CD4-positive, alpha-beta T cell treated with Interleukin-17A for 1 hour (primary cell): ENCODE measurements at regions not wholly inside any gene's neighbourhood (a gene's known extent, or its start where the extent isn't known, plus 50 kb on each side); places are given as distances from the start of the nearest gene placed in this dataset.

Source experiments
- DNase-seq: peaks from one replicate; pipeline ENCODE4 v3.0.0-alpha.2; 2020

DNA sequence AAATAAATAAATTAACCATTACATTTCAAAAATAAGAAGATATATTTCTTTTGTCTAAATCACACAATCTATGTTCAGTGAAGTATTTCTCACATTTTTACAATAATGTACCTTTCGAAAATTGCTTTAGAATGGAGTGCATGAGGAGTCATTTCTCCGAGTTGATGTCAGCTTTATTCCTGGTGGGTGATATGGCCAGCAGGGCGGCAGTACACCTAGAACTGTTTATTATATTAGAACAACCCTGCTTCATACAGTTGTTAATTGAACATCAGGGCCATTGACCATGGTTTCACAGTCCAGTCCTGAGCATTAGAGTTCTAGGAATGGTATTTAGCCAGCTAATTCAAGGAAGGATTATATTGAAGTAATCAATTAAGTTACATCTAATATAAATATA lies 696.3 kb upstream of the SLC10A2 start:
- DNase-seq, result no peak

DNA sequence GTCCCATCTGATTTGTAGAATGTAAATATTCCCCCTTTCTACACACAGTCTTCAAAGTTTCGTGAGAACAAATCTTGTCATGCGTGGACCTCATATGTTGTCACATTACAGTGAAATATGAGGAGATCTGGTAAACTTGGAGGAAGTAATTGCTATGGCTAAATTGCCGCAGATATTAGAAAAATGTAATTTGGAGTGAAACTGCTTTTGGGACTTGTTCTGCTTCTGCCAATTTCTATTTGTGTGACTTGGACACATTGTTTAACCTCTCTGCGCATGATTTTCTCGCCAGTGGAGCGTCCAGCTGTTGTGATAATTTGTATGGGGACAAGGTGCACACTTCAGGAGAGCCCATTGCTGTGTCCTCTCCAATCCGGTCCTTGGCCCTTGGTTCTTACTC lies 693.1 kb upstream of the SLC10A2 start:
- no peak for DNase-seq

DNA sequence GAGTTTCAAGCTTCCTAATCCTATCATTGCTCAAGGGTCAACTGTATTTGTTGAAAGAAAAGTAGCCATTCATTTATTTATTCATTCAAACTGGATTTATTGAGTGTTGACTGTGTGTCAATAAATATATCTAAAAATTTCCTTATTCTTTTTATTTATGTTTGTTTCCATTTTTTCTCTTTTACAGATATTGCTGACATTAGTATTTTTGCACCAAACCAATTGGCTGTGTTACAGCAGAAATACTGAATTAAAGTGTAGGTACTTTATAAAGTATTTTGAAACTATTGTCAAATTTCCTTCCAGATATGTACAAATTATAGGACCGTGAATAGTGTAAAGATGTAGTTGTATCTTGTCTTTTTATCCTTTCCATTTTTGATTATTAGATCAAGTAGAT lies 692.0 kb upstream of the SLC10A2 start:
- no peak for DNase-seq

GRCh38 chr13:103757361-103757760 lies 691.1 kb upstream of the SLC10A2 start:
- DNase-seq, result no peak

DNA sequence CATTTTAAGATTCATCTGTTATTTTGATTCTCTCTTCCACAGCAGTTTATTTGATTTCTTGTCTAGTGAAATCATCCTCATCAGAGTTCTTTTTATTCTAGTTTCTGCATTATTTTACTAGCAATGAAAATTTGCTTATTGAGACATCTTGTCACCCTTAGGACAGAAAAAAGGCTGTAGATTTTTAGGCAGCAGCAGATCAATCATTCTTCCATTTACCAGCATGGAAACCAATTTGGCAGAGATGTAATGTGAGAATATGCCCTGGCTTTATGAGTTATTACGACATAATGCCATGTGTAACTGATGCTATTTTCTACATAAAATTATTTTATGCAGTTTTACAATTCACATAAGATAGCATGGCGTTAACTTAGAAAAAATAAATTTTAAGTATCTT lies 688.6 kb upstream of the SLC10A2 start:
- DNase-seq, result no peak

DNA sequence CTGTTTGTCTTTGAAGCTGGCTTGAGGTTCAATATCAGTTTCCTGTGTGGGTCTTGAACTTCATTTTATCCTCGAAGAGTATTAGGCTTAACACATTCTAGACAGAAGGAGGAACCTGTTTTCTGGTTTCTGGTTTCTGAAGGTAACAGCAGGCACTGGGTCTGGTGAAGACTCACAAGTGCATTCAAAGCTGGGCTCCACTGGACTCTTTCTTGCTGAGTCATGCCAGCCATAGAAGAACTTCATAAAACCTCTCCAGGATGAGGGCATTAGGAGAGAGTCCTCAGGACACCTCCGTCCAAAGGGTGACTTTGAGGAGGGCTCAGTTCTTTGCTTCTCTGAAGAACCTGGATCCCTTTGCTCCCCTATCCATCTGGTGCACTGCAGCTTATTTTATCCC lies 668.6 kb upstream of the SLC10A2 start:
- no peak for DNase-seq

- no peak for DNase-seq
Observed at GRCh38 chr13:103731959-103732358, 665.7 kb upstream of the SLC10A2 start.

DNA sequence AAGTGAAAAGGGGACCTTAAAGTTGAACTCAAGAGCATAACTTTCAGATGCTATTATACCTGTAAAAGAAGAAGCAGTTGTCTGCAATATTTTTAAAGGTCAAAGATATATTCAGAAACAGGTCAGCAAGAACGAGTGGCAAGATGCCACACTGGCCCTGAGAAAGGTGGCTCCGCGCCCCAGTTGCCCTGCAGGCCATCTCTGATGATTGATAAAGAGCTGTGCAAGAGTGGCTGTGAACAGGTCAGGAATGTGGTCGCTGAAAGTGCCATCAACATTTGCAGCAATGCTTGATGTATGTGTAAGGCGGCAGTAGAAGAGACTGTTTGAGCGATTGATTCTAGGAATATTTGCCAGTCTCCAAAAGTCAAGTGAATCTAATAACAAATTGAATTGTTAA lies 664.2 kb upstream of the SLC10A2 start:
- no peak for DNase-seq

- no peak for DNase-seq
Observed at GRCh38 chr13:103726808-103727207, 660.6 kb upstream of the SLC10A2 start.

DNA sequence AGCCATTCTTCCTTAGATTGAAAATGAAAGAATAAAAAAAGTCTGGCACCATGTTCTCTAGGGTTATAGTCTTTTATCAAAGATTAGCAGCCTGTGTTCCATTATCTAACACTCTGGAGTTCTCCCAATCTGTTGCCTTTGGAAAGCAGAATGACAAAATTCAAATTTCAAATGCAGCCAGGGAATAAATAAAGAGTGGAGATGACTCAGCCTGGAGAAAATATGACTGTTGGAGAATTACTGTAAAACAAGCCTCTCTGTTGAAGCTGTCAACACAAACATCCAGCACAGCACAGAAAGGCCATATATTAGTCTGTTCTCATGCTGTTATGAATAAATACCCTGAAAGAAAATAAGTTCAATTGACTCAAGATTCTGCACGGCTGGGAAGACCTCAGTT lies 650.5 kb upstream of the SLC10A2 start:
- no peak for DNase-seq

DNA sequence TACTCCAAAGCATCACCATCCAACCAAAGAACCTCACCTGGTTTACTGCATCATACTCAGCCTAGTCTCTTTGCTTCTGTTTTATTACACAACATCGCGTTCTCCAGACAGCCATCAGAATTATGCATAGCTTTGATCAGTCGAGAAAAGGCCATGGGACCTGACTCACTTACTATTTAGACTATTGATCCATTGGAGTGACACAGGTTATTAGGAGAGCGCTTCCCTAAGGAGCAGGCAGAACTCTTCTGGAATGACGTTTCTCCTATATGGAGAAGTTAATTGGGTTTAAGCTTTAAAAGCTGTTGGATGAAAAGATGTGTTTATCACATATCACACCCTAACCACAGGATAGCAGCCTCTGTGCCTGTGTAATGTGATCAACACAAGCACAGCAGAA lies 649.1 kb upstream of the SLC10A2 start:
- DNase-seq, result no peak

- no peak for DNase-seq
Observed at GRCh38 chr13:103703246-103703645, 637.0 kb upstream of the SLC10A2 start.

DNA sequence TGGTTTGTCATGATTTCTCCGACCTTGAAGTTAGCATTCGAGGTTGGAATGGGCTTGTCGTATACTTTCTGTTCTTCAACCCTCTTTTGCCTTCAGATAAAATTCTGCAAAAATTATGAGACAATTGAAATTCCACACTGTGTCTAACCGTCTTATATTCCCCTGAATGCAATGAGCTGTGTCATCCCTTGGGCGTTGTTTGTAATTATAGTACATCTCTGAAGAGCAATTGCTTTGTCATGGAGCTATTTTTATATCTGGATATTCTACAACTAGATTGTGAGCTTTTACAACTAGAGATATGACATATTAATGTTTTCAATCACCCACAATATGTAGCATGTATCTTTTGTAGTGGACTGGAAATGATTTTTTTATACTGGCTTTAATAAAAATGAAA lies 631.8 kb upstream of the SLC10A2 start:
- no peak for DNase-seq

- no peak for DNase-seq
Observed at GRCh38 chr13:103695320-103695719, 629.1 kb upstream of the SLC10A2 start.

DNA sequence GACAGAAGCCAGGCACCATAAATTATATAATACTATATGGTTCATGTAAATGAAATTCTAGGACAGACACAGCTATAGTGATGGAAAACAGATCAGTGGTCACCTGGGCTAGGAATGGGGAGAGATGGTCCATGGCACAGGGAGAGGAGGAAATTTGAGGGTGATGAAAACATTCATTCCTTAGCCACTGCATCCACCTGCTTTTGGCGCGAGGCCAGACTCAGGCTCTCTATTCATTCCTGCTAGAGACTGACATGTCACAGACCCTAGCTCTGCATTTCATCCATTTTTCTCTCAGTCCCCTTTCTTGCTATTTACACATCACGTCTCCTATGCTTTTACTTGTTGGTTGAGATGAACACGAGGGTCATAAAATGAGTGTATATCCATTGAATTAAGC lies 628.3 kb upstream of the SLC10A2 start:
- no peak for DNase-seq

DNA sequence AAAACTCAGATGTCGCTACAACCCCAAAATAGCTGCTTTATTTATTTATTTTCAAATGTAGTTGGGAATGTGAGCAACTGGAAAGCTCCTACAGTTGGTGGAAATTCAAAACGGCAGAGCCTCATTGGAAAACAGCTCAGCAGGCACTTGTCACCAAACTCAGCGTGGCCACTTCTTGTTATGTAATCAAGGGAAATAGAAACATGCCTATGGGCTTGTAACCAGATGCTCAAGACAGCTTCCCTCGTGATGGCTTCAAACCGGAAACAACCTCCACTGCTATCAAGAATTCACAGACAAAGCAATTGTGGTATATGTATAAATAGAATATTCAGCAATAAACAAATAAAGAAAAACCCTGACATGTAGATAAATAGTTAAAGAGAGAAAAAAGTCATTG lies 627.8 kb upstream of the SLC10A2 start:
- DNase-seq, result no peak

GRCh38 chr13:103692442-103692841 lies 626.2 kb upstream of the SLC10A2 start:
- no peak for DNase-seq

GRCh38 chr13:103676329-103676728 lies 610.1 kb upstream of the SLC10A2 start:
- DNase-seq, result no peak

- DNase-seq, result no peak
Observed at GRCh38 chr13:103671547-103671946, 605.3 kb upstream of the SLC10A2 start.

- no peak for DNase-seq
Observed at GRCh38 chr13:103663996-103664395, 597.8 kb upstream of the SLC10A2 start.

- DNase-seq, result no peak
Observed at GRCh38 chr13:103656311-103656710, 590.1 kb upstream of the SLC10A2 start.

- DNase-seq, result no peak
Observed at GRCh38 chr13:103640606-103641005, 574.4 kb upstream of the SLC10A2 start.

DNA sequence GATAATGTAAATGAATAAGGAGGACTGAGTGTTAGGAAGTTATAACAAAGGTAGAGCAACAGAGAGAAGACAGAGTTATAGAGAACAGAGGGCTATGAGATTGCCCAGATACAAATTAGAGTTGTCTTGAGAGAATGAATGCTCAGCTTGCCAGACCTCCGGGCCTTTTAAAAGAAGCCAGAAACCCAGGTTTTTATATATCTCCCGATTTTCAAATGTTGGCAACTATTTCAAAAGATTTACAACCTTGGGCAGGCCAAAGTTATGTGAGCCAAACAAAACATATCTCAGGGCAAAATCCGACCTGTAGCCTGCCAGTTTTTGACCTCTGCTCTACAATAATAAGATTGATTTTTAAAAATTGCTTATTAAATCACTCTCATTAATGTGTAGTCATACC lies 573.1 kb upstream of the SLC10A2 start:
- no peak for DNase-seq

- DNase-seq, result no peak
Observed at GRCh38 chr13:103638706-103639105, 572.5 kb upstream of the SLC10A2 start.

DNA sequence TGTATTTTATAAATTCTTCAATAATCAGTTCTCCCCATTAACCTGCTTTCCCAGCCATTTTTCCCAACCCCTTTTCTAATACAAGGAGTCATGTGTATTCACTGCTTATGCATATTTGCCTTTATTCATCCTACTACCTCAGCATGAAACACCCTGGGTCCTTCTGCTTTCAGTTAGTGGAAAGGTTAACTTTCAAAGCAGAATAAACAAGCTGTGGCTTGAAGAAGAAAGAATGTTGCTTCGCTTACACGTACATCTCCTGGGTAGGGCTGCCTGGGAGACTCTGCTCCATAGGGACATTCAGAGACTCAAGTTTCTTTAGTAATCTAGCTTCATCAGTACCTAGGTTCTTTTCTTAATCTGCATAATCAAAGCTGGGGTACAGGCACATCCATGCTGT lies 567.8 kb upstream of the SLC10A2 start:
- no peak for DNase-seq

- no peak for DNase-seq
Observed at GRCh38 chr13:103625194-103625593, 559.0 kb upstream of the SLC10A2 start.
